Liver (tissue), 3 donors: ENCODE measurements at regions not wholly inside any gene's neighbourhood (a gene's known extent, or its start where the extent isn't known, plus 50 kb on each side); places are given as distances from the start of the nearest gene placed in this dataset.

Experiments
- CTCF ChIP-seq: fragments of 150-350 bp; IDR thresholded peaks from 2 replicates; pipeline ENCODE4 v1.5.1; 2017; ENCODE audit warnings: improper control_type of control experiment, low read depth, low read length; ENCODE audit not compliant: missing input control
- RAD21 ChIP-seq, 2 donors: IDR thresholded peaks; 2 replicates each; pipeline ENCODE4 v1.6.1; 2016; ENCODE audit warnings: antibody characterized with exemption in 2 of 2, mild to moderate bottlenecking in 2 of 2
- REST ChIP-seq: IDR thresholded peaks from 2 replicates; pipeline ENCODE4 v1.6.1; 2016; ENCODE audit warnings: antibody characterized with exemption, mild to moderate bottlenecking
- TAF1 ChIP-seq: conservative IDR thresholded peaks from 2 replicates; pipeline ENCODE4 v1.6.1; 2016; ENCODE audit warnings: antibody characterized with exemption, mild to moderate bottlenecking
- YY1 ChIP-seq: IDR thresholded peaks from 2 replicates; pipeline ENCODE4 v1.6.1; 2016; ENCODE audit warnings: antibody characterized with exemption, mild to moderate bottlenecking
- donor health status: healthy.
- donor health status: healthy.

- TF ChIP-seq TAF1 = no peak
- no peak for TF ChIP-seq CTCF
- no peak for TF ChIP-seq RAD21 (IDR thresholded peaks at IDR 0.05)
- no peak for TF ChIP-seq REST
- no peak for TF ChIP-seq YY1
Measured at GRCh38 chr18:3345885-3346284, 84.0 kb downstream of the MYL12B start.
